ENCODE measurements at regions not wholly inside any gene's neighbourhood (a gene's known extent, or its start where the extent isn't known, plus 50 kb on each side); places are given as distances from the start of the nearest gene placed in this dataset.

GRCh38 chr12:125376422-125376821, 311.2 kb downstream of the AACS start:
- Histone ChIP-seq H3K4me2 (ENCODE audit: unreplicated experiment) (no peak overlapping the region), H4K20me1 (ENCODE audit: insufficient read depth) (no peaks in the 10 kb centered on the region), H3K9ac (no peak overlapping the region), H3F3A (ENCODE audit: insufficient read depth) (no peaks in the 10 kb centered on the region), H3K4me3 (no peak overlapping the region), H3K9me3 (ENCODE audit: low read depth) (no peaks in the 10 kb centered on the region), H2AFZ (no peak overlapping the region), H3K9me2 (ENCODE audit: insufficient read depth) (no peaks in the 10 kb centered on the region), H3K36me3 (ENCODE audit: low read depth) (no peaks in the 10 kb centered on the region), H3K27me3 (replicated peaks; ENCODE audit: insufficient read depth) (no peaks in the 10 kb centered on the region), H3K79me2 (ENCODE audit: insufficient read depth) (no peaks in the 10 kb centered on the region), H3K27ac (no peak overlapping the region), H3K4me1 (ENCODE audit: insufficient read depth) (no peaks in the 10 kb centered on the region)
- TF ChIP-seq EZH2phosphoT487 (IDR thresholded peaks at IDR 0.05; ENCODE audit: insufficient read depth, low read depth) (no peak), EZH2 (IDR thresholded peaks at IDR 0.05; ENCODE audit: insufficient read depth, poor library complexity, severe bottlenecking) (no peak)
- 16 to 17% methylated on average over 6 of the region's 6 CpGs for WGBS, 2 experiments (ENCODE audit: low coverage in 1 of 2, low lambda C conversion rate in 2 of 2, missing lambda C conversion rate in 2 of 2)
- in situ Hi-C loops (cut with MboI): no loop called here
- no peak for DNase-seq

DNA sequence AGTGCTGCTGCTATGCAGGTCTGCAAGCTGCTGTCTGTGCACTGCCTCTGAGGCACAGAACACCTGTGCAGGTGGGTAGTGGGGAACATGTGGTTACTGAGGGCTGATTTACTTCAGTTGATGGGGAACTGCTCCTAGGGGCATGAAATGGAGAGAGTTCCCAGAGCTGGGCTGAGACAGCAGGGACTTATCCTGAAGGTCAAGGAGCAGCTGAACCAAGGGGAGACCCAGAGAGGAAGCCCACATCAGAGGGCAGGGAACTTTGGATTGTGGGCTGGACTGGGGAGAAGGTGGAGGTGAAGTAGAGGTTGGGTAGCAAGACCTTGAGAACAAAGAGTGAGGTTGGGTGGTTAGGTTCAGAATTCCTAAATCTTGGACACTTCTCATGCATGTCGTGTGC, 311.9 kb downstream of the AACS start:
- H3K4me1 ChIP-seq (ENCODE audit: insufficient read depth): no peaks in the 10 kb centered on the region
- no peaks in the 10 kb centered on the region for H3K9me3 ChIP-seq (ENCODE audit: low read depth)
- H3F3A ChIP-seq (ENCODE audit: insufficient read depth): no peaks in the 10 kb centered on the region
- H3K9ac ChIP-seq: no peak overlapping the region
- in situ Hi-C loops (cut with MboI): no loop called here
- no peak for DNase-seq
- H3K9me2 ChIP-seq (ENCODE audit: insufficient read depth): no peaks in the 10 kb centered on the region
- TF ChIP-seq EZH2 (IDR thresholded peaks at IDR 0.05; ENCODE audit: insufficient read depth, poor library complexity, severe bottlenecking) (no peak), EZH2phosphoT487 (IDR thresholded peaks at IDR 0.05; ENCODE audit: insufficient read depth, low read depth) (no peak)
- H3K27ac ChIP-seq: no peak overlapping the region
- WGBS, 2 experiments (ENCODE audit: low coverage in 1 of 2, low lambda C conversion rate in 2 of 2, missing lambda C conversion rate in 2 of 2): 14% methylated on average over 1 of the region's 1 CpG
- H2AFZ ChIP-seq: no peak overlapping the region
- H3K79me2 ChIP-seq (ENCODE audit: insufficient read depth): no peaks in the 10 kb centered on the region
- no peaks in the 10 kb centered on the region for H3K27me3 ChIP-seq (replicated peaks; ENCODE audit: insufficient read depth)
- H4K20me1 ChIP-seq (ENCODE audit: insufficient read depth): no peaks in the 10 kb centered on the region
- H3K4me2 ChIP-seq (ENCODE audit: unreplicated experiment): no peak overlapping the region
- H3K4me3 ChIP-seq: no peak overlapping the region
- no peaks in the 10 kb centered on the region for H3K36me3 ChIP-seq (ENCODE audit: low read depth)

- DNase-seq: no peak
- no peak overlapping the region for H3K9ac ChIP-seq
- TF ChIP-seq EZH2 (IDR thresholded peaks at IDR 0.05; ENCODE audit: insufficient read depth, poor library complexity, severe bottlenecking) (no peak), EZH2phosphoT487 (IDR thresholded peaks at IDR 0.05; ENCODE audit: insufficient read depth, low read depth) (no peak)
- H3K27ac ChIP-seq: no peak overlapping the region
- H3K4me3 ChIP-seq: no peak overlapping the region
- H3K79me2 ChIP-seq (ENCODE audit: insufficient read depth): no peaks in the 10 kb centered on the region
- H3K27me3 ChIP-seq (replicated peaks; ENCODE audit: insufficient read depth): no peaks in the 10 kb centered on the region
- in situ Hi-C loops (cut with MboI): no loop called here
- H3F3A ChIP-seq (ENCODE audit: insufficient read depth): no peaks in the 10 kb centered on the region
- no peaks in the 10 kb centered on the region for H4K20me1 ChIP-seq (ENCODE audit: insufficient read depth)
- no peaks in the 10 kb centered on the region for H3K36me3 ChIP-seq (ENCODE audit: low read depth)
- no peak overlapping the region for H3K4me2 ChIP-seq (ENCODE audit: unreplicated experiment)
- 41 to 42% methylated on average over 4 of the region's 4 CpGs for WGBS, 2 experiments (ENCODE audit: low coverage in 1 of 2, low lambda C conversion rate in 2 of 2, missing lambda C conversion rate in 2 of 2)
- no peaks in the 10 kb centered on the region for H3K4me1 ChIP-seq (ENCODE audit: insufficient read depth)
- H3K9me2 ChIP-seq (ENCODE audit: insufficient read depth): no peaks in the 10 kb centered on the region
- no peak overlapping the region for H2AFZ ChIP-seq
- no peaks in the 10 kb centered on the region for H3K9me3 ChIP-seq (ENCODE audit: low read depth)
These were observed 316.1 kb downstream of the AACS start for GRCh38 chr12:125381373-125381772.

GRCh38 chr12:125382926-125383325, 317.7 kb downstream of the AACS start:
- Histone ChIP-seq H3K4me2 (ENCODE audit: unreplicated experiment) (no peak overlapping the region), H4K20me1 (ENCODE audit: insufficient read depth) (no peaks in the 10 kb centered on the region), H3K9ac (no peak overlapping the region), H3K4me1 (ENCODE audit: insufficient read depth) (no peaks in the 10 kb centered on the region), H3K79me2 (ENCODE audit: insufficient read depth) (no peaks in the 10 kb centered on the region), H2AFZ (no peak overlapping the region), H3K9me2 (ENCODE audit: insufficient read depth) (no peaks in the 10 kb centered on the region), H3K36me3 (ENCODE audit: low read depth) (no peaks in the 10 kb centered on the region), H3F3A (ENCODE audit: insufficient read depth) (no peaks in the 10 kb centered on the region), H3K27ac (no peak overlapping the region), H3K4me3 (no peak overlapping the region), H3K9me3 (ENCODE audit: low read depth) (no peaks in the 10 kb centered on the region), H3K27me3 (replicated peaks; ENCODE audit: insufficient read depth) (no peaks in the 10 kb centered on the region)
- no peak for DNase-seq
- TF ChIP-seq EZH2phosphoT487 (IDR thresholded peaks at IDR 0.05; ENCODE audit: insufficient read depth, low read depth): no peak
- TF ChIP-seq EZH2 (IDR thresholded peaks at IDR 0.05; ENCODE audit: insufficient read depth, poor library complexity, severe bottlenecking): no peak
- 19 to 29% methylated on average over 4 of the region's 4 CpGs for WGBS, 2 experiments (ENCODE audit: low coverage in 1 of 2, low lambda C conversion rate in 2 of 2, missing lambda C conversion rate in 2 of 2)
- in situ Hi-C loops (cut with MboI): no loop called here

- TF ChIP-seq EZH2 (IDR thresholded peaks at IDR 0.05; ENCODE audit: insufficient read depth, poor library complexity, severe bottlenecking) (no peak), EZH2phosphoT487 (IDR thresholded peaks at IDR 0.05; ENCODE audit: insufficient read depth, low read depth) (no peak)
- no peak overlapping the region for H2AFZ ChIP-seq
- H3K4me1 ChIP-seq (ENCODE audit: insufficient read depth): no peaks in the 10 kb centered on the region
These were observed 321.4 kb downstream of the AACS start for GRCh38 chr12:125386652-125387051.

More at GRCh38 chr12:125386652-125387051, 321.4 kb downstream of the AACS start:
- in situ Hi-C loops (cut with MboI): no loop called here
- no peak for DNase-seq
- H3K9me2 ChIP-seq (ENCODE audit: insufficient read depth): no peaks in the 10 kb centered on the region
- H3K4me3 ChIP-seq: no peak overlapping the region
- H3K27ac ChIP-seq: no peak overlapping the region
- H3F3A ChIP-seq (ENCODE audit: insufficient read depth): no peaks in the 10 kb centered on the region
- no peaks in the 10 kb centered on the region for H4K20me1 ChIP-seq (ENCODE audit: insufficient read depth)
- no peaks in the 10 kb centered on the region for H3K27me3 ChIP-seq (replicated peaks; ENCODE audit: insufficient read depth)
- no peaks in the 10 kb centered on the region for H3K9me3 ChIP-seq (ENCODE audit: low read depth)
- no peaks in the 10 kb centered on the region for H3K79me2 ChIP-seq (ENCODE audit: insufficient read depth)
- 0% methylated on average over 1 of the region's 1 CpG for whole genome bisulfite sequencing, 2 experiments (ENCODE audit: low coverage in 1 of 2, low lambda C conversion rate in 2 of 2, missing lambda C conversion rate in 2 of 2)
- no peak overlapping the region for H3K4me2 ChIP-seq (ENCODE audit: unreplicated experiment)
- H3K36me3 ChIP-seq (ENCODE audit: low read depth): no peaks in the 10 kb centered on the region
- H3K9ac ChIP-seq: no peak overlapping the region

Data from GM23248 (cell line).